HCT116 (cell line): ENCODE measurements at regions not wholly inside any gene's neighbourhood (a gene's known extent, or its start where the extent isn't known, plus 50 kb on each side); places are given as distances from the start of the nearest gene placed in this dataset.

ENCODE experiments used
- ATAC-seq: fragments of 200-7000 bp; cut with Tn5 transposase; 2 replicates; pipeline ENCODE4 v1.9.1; 2020; ENCODE audit warnings: mild to moderate bottlenecking, moderate library complexity
- BruUV-seq: library from RNA; stranded (reverse); fragments of 400-500 nt; replicated peaks from 2 replicates; lab custom pipeline; 2021; lab: Mats Ljungman, UMichigan
- CTCF ChIA-PET: fragments of 300-600 bp; sonication (Branson Sonifier 250); formaldehyde crosslinking; loops from one replicate; lab custom pipeline; 2021; ENCODE audit warnings: antibody characterized with exemption; lab: Charles Lee
- POLR2A ChIA-PET: fragments of 300-600, 350-600 bp; sonication (Branson Sonifier 250); formaldehyde crosslinking; loops from one replicate; lab custom pipeline; 2021; ENCODE audit warnings: antibody characterized with exemption; lab: Charles Lee
- RAD21 ChIA-PET, 2 experiments: fragments of 300-600 bp; sonication (Branson Sonifier 250); formaldehyde crosslinking; loops; one replicate each; lab custom pipeline; 2023; ENCODE audit warnings: low total read pairs in 2 of 2; ENCODE audit not compliant: uncharacterized antibody in 2 of 2, unreplicated experiment in 2 of 2, low non-redundant PET in 1 of 2; lab: Charles Lee
- DNase-seq: peaks from one replicate; pipeline ENCODE4 v3.0.0-alpha.2; 2010; ENCODE audit warnings: low read depth, low spot score
- H2AFZ ChIP-seq: fragments of 200-600 bp; shearing (Covaris generic), sonication (generic); 2 replicates; pipeline ENCODE4 v1.6.1; 2017; ENCODE audit warnings: low read depth, mixed run types, mixed read lengths, antibody characterized with exemption, low read length; ENCODE audit not compliant: poor library complexity, severe bottlenecking
- H3K27ac ChIP-seq: 2 replicates; pipeline ENCODE4 v1.5.1; 2012; ENCODE audit warnings: low read depth, low read length
- H3K27me3 ChIP-seq: fragments of 200-600 bp; sonication (generic); 2 replicates; pipeline ENCODE4 v1.6.1; 2016; ENCODE audit warnings: mixed run types, low read length, mixed read lengths; ENCODE audit not compliant: insufficient read depth
- H3K36me3 ChIP-seq, 2 experiments: fragments of 200-500 bp in 1 of 2; fragments of 200-600 bp in 1 of 2; sonication (Bioruptor generic) in 1 of 2; sonication (generic) in 1 of 2; 2 replicates each; pipeline versions ENCODE4 v1.5.1 to v1.6.1; 2014 to 2016; ENCODE audit warnings: low read length in 2 of 2, inconsistent platforms in 1 of 2, mixed read lengths in 1 of 2, mixed run types in 1 of 2; ENCODE audit not compliant: insufficient read depth in 2 of 2, control insufficient read depth in 1 of 2
- H3K4me1 ChIP-seq, 2 experiments: fragments of 200-600 bp in 1 of 2; sonication (generic) in 1 of 2; 2 replicates each; pipeline versions ENCODE4 v1.5.1 to v1.6.1; 2012 to 2017; ENCODE audit warnings: low read length in 2 of 2, inconsistent platforms in 1 of 2, mild to moderate bottlenecking in 1 of 2, mixed read lengths in 1 of 2, mixed run types in 1 of 2, moderate library complexity in 1 of 2; ENCODE audit not compliant: insufficient read depth in 2 of 2, control insufficient read depth in 1 of 2
- H3K4me2 ChIP-seq: fragments of 200-600 bp; sonication (generic); 2 replicates; pipeline ENCODE4 v1.6.1; 2017; ENCODE audit warnings: mixed run types, low read length, mixed read lengths
- H3K4me3 ChIP-seq, 2 experiments: fragments of 200-600 bp in 1 of 2; sonication (generic) in 1 of 2; replicated peaks in 1 of 2; 2 replicates each; pipeline ENCODE4 v1.5.1; 2011 to 2016; ENCODE audit warnings: low read length in 2 of 2, control low read depth in 1 of 2, low read depth in 1 of 2, mild to moderate bottlenecking in 1 of 2, mixed read lengths in 1 of 2, mixed run types in 1 of 2
- H3K79me2 ChIP-seq: fragments of 200-600 bp; sonication (generic); 2 replicates; pipeline ENCODE4 v1.6.1; 2017; ENCODE audit warnings: mild to moderate bottlenecking, mixed run types, low read length, moderate library complexity, mixed read lengths; ENCODE audit not compliant: insufficient read depth
- H3K9ac ChIP-seq: fragments of 200-600 bp; sonication (generic); 2 replicates; pipeline ENCODE4 v1.6.1; 2016; ENCODE audit warnings: low read length, mixed read lengths
- H3K9me2 ChIP-seq: fragments of 200-600 bp; sonication (generic), shearing (Covaris generic); 2 replicates; pipeline ENCODE4 v1.6.1; 2017; ENCODE audit warnings: mixed run types, mild to moderate bottlenecking, moderate library complexity; ENCODE audit not compliant: insufficient read depth
- H3K9me3 ChIP-seq, 2 experiments: fragments of 200-500 bp in 1 of 2; fragments of 200-600 bp in 1 of 2; sonication (Bioruptor generic) in 1 of 2; sonication (generic) in 1 of 2; 2 replicates each; pipeline ENCODE4 v1.6.1; 2014 to 2017; ENCODE audit warnings: low read length in 2 of 2, mixed read lengths in 2 of 2, inconsistent platforms in 1 of 2, low read depth in 1 of 2, mild to moderate bottlenecking in 1 of 2, mixed run types in 1 of 2, moderate library complexity in 1 of 2; ENCODE audit not compliant: control insufficient read depth in 1 of 2, insufficient read depth in 1 of 2
- H4K20me1 ChIP-seq: fragments of 200-600 bp; sonication (generic), shearing (Covaris generic); 2 replicates; pipeline ENCODE4 v1.6.1; 2017; ENCODE audit warnings: mixed run types, mild to moderate bottlenecking, moderate library complexity; ENCODE audit not compliant: insufficient read depth
- ATF3 ChIP-seq: IDR thresholded peaks from 2 replicates; pipeline ENCODE4 v1.6.1; 2012
- CBX3 ChIP-seq: IDR thresholded peaks from 2 replicates; pipeline ENCODE4 v1.6.1; 2012; ENCODE audit warnings: low read depth
- CEBPB ChIP-seq: IDR thresholded peaks from 2 replicates; pipeline ENCODE4 v1.6.1; 2012; ENCODE audit warnings: low read depth
- EGR1 ChIP-seq: IDR thresholded peaks from 2 replicates; pipeline ENCODE4 v1.6.1; 2012; ENCODE audit warnings: low read depth
- ELF1 ChIP-seq: IDR thresholded peaks from 2 replicates; pipeline ENCODE4 v1.6.1; 2012; ENCODE audit warnings: low read depth, borderline replicate concordance
- EZH2phosphoT487 ChIP-seq: fragments of 200-600 bp; IDR thresholded peaks from 2 replicates; pipeline ENCODE4 v1.6.1; 2018; ENCODE audit warnings: antibody characterized with exemption, borderline replicate concordance
- FOSL1 ChIP-seq: IDR thresholded peaks from 2 replicates; pipeline ENCODE4 v1.6.1; 2012; ENCODE audit warnings: low read depth
- POLR2A ChIP-seq: IDR thresholded peaks from 2 replicates; pipeline ENCODE4 v1.7.0; 2011; ENCODE audit warnings: borderline replicate concordance; ENCODE audit not compliant: insufficient read depth, insufficient read length; ENCODE audit errors: extremely low read depth
- POLR2AphosphoS5 ChIP-seq: IDR thresholded peaks from 2 replicates; pipeline ENCODE4 v1.6.1; 2011; ENCODE audit warnings: mild to moderate bottlenecking, low read depth, low read length, moderate library complexity
- RAD21 ChIP-seq: IDR thresholded peaks from 2 replicates; pipeline ENCODE4 v1.6.1; 2012; ENCODE audit warnings: low read depth, mild to moderate bottlenecking
- SP1 ChIP-seq: IDR thresholded peaks from 2 replicates; pipeline ENCODE4 v1.6.1; 2012; ENCODE audit warnings: low read depth
- SRF ChIP-seq: IDR thresholded peaks from 2 replicates; pipeline ENCODE4 v1.6.1; 2012; ENCODE audit warnings: low read depth
- TCF7L2 ChIP-seq: IDR thresholded peaks from 2 replicates; pipeline ENCODE4 v1.7.0; 2011; ENCODE audit warnings: borderline replicate concordance, inconsistent platforms; ENCODE audit not compliant: insufficient read depth, insufficient read length; ENCODE audit errors: extremely low read depth
- YY1 ChIP-seq: IDR thresholded peaks from 2 replicates; pipeline ENCODE4 v1.6.1; 2011; ENCODE audit warnings: low read length, low read depth, moderate library complexity, mild to moderate bottlenecking; ENCODE audit not compliant: insufficient replicate concordance; ENCODE audit errors: extremely low read depth
- ZFX ChIP-seq: fragments of 450-650 bp; IDR thresholded peaks from 2 replicates; pipeline ENCODE4 v1.6.1; 2017
- ZNF274 ChIP-seq: fragments of 200-500 bp; sonication (Bioruptor generic); IDR thresholded peaks from 2 replicates; pipeline ENCODE4 v1.6.1; 2014; ENCODE audit warnings: mild to moderate bottlenecking, low read depth, low read length, inconsistent platforms
- intact Hi-C: fragments of 100-400 bp; cut with micrococcal nuclease; formaldehyde crosslinking; loops from 2 replicates; pipeline ENCODE4 v1.10.0; 2022
- TF ChIP-seq, protein P1 (sequence below): IDR thresholded peaks from 2 replicates; pipeline ENCODE4 v1.6.1; 2012; ENCODE audit warnings: low read depth
- TF ChIP-seq, protein P2 (sequence below), 3 experiments: fragments of 200-600 bp in 1 of 3; sonication (generic) in 1 of 3; IDR thresholded peaks in 2 of 3; conservative IDR thresholded peaks in 1 of 3; 2 replicates each; pipeline ENCODE4 v1.5.1; 2012 to 2017; ENCODE audit warnings: low read depth in 2 of 3, low read length in 2 of 3, antibody characterized with exemption in 1 of 3, borderline replicate concordance in 1 of 3, control low read depth in 1 of 3, mild to moderate bottlenecking in 1 of 3, mixed read lengths in 1 of 3, mixed run types in 1 of 3, moderate library complexity in 1 of 3; ENCODE audit not compliant: insufficient read depth in 1 of 3
- TF ChIP-seq, protein P3 (sequence below): IDR thresholded peaks from 2 replicates; pipeline ENCODE4 v1.6.1; 2012

- ChIA-PET CTCF (no interaction called here), POLR2A (no interaction called here), RAD21 (no interaction called here)
- DNase-seq: no peak
- no peak overlapping the region for H3K9ac ChIP-seq
- BruUV-seq: no TSS peak
- no peaks in the 10 kb centered on the region for H3K9me3 ChIP-seq
- no peak overlapping the region for H3K4me3 ChIP-seq
- H3K36me3 ChIP-seq: no peaks in the 10 kb centered on the region
- H4K20me1 ChIP-seq: no peaks in the 10 kb centered on the region
- H3K4me2 ChIP-seq: no peak overlapping the region
- no peaks in the 10 kb centered on the region for H3K4me1 ChIP-seq
- no peaks in the 10 kb centered on the region for H3K27me3 ChIP-seq
- no peak for ATAC-seq
- no peak overlapping the region for H3K27ac ChIP-seq
- no peak overlapping the region for H2AFZ ChIP-seq
- intact Hi-C loops: no loop called here
- no peaks in the 10 kb centered on the region for H3K79me2 ChIP-seq
- H3K9me2 ChIP-seq: no peaks in the 10 kb centered on the region
- TF ChIP-seq SP1 (no peak), CBX3 (no peak), POLR2AphosphoS5 (no peak), ELF1 (no peak), ZNF274 (no peak), RAD21 (no peak), YY1 (no peak), EGR1 (no peak), TCF7L2 (no peak), SRF (no peak), ATF3 (no peak), CEBPB (no peak), ZFX (no peak), FOSL1 (no peak), POLR2A (no peak), EZH2phosphoT487 (no peak)
- TF ChIP-seq, protein P1, sequence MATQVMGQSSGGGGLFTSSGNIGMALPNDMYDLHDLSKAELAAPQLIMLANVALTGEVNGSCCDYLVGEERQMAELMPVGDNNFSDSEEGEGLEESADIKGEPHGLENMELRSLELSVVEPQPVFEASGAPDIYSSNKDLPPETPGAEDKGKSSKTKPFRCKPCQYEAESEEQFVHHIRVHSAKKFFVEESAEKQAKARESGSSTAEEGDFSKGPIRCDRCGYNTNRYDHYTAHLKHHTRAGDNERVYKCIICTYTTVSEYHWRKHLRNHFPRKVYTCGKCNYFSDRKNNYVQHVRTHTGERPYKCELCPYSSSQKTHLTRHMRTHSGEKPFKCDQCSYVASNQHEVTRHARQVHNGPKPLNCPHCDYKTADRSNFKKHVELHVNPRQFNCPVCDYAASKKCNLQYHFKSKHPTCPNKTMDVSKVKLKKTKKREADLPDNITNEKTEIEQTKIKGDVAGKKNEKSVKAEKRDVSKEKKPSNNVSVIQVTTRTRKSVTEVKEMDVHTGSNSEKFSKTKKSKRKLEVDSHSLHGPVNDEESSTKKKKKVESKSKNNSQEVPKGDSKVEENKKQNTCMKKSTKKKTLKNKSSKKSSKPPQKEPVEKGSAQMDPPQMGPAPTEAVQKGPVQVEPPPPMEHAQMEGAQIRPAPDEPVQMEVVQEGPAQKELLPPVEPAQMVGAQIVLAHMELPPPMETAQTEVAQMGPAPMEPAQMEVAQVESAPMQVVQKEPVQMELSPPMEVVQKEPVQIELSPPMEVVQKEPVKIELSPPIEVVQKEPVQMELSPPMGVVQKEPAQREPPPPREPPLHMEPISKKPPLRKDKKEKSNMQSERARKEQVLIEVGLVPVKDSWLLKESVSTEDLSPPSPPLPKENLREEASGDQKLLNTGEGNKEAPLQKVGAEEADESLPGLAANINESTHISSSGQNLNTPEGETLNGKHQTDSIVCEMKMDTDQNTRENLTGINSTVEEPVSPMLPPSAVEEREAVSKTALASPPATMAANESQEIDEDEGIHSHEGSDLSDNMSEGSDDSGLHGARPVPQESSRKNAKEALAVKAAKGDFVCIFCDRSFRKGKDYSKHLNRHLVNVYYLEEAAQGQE: no peak
- TF ChIP-seq, protein P2, sequence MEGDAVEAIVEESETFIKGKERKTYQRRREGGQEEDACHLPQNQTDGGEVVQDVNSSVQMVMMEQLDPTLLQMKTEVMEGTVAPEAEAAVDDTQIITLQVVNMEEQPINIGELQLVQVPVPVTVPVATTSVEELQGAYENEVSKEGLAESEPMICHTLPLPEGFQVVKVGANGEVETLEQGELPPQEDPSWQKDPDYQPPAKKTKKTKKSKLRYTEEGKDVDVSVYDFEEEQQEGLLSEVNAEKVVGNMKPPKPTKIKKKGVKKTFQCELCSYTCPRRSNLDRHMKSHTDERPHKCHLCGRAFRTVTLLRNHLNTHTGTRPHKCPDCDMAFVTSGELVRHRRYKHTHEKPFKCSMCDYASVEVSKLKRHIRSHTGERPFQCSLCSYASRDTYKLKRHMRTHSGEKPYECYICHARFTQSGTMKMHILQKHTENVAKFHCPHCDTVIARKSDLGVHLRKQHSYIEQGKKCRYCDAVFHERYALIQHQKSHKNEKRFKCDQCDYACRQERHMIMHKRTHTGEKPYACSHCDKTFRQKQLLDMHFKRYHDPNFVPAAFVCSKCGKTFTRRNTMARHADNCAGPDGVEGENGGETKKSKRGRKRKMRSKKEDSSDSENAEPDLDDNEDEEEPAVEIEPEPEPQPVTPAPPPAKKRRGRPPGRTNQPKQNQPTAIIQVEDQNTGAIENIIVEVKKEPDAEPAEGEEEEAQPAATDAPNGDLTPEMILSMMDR (IDR thresholded peaks at IDR 0.05 in 2 of 3, conservative IDR thresholded peaks at IDR 0.05 in 1 of 3; ENCODE audit: borderline replicate concordance in 1 of 3, insufficient read depth in 1 of 3, low read depth in 2 of 3, low read length in 2 of 3): no peak
- TF ChIP-seq, protein P3, sequence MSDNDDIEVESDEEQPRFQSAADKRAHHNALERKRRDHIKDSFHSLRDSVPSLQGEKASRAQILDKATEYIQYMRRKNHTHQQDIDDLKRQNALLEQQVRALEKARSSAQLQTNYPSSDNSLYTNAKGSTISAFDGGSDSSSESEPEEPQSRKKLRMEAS: no peak
Observed at GRCh38 chr6:85112540-85112939, 337.3 kb upstream of the NT5E start.
